ES-I3 (cell line): ENCODE measurements at regions not wholly inside any gene's neighbourhood (a gene's known extent, or its start where the extent isn't known, plus 50 kb on each side); places are given as distances from the start of the nearest gene placed in this dataset.
"Not testable (repeated sequence)": the region's sequence is repeated elsewhere in the genome, so short reads cannot be mapped to it uniquely, and the experiment has no call there.

Experiments used
- H3K36me3 ChIP-seq: 2 replicates; pipeline ENCODE4 v1.6.1; 2013; ENCODE audit warnings: mild to moderate bottlenecking, low read length, control low read depth, moderate library complexity; ENCODE audit not compliant: insufficient read depth
- H3K4me1 ChIP-seq: 2 replicates; pipeline ENCODE4 v1.6.1; 2013; ENCODE audit warnings: mild to moderate bottlenecking, control low read depth, low read length; ENCODE audit not compliant: insufficient read depth
- H3K9ac ChIP-seq: 2 replicates; pipeline ENCODE4 v1.6.1; 2013; ENCODE audit warnings: low read depth, mild to moderate bottlenecking, low read length, moderate library complexity
- H3K9me3 ChIP-seq: 2 replicates; pipeline ENCODE4 v1.6.1; 2013; ENCODE audit warnings: mild to moderate bottlenecking, low read length, moderate library complexity; ENCODE audit not compliant: control insufficient read depth, insufficient read depth

DNA sequence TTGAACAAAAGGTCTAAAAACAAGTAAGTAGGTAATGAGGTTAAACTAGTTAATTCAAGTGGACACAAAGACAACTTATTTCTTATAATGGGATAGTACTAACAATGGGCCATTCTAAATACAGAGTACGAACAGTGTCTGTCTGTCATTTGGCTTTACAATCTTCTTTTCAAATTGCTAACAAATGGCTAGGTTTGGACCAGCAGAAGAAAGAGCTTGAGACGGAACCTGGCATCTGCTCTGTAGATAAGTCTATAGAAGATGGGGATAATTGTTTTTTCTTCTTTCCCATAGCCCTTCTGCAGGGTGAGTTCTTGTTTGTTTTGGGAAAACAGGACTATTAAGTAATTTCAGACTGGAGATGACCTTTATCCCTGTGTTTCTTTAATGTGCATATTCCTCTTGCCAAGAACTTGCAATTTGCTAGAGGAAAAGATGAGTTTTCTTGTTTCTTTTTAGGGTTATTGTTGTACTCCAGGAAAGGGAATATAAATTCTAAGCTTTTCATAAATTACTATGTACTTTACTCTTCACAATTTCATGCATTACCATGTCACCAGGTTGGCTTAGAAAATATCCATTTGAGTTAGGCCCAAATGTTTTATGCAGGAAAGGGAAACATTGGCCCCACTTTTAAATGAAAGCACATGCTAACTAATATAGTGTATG, 500.5 kb upstream of the SYT4 start:
- no peak overlapping the region for H3K9ac ChIP-seq
- peaks cover 18% of the 10 kb centered on the region for H3K4me1 ChIP-seq
- H3K36me3 ChIP-seq, result no peaks in the 10 kb centered on the region
- no peaks in the 10 kb centered on the region for H3K9me3 ChIP-seq

GRCh38 chr18:43780782-43781340, 503.6 kb upstream of the SYT4 start:
- Histone ChIP-seq H3K4me1 (no peaks in the 10 kb centered on the region), H3K9ac (no peak overlapping the region), H3K36me3 (no peaks in the 10 kb centered on the region)

DNA sequence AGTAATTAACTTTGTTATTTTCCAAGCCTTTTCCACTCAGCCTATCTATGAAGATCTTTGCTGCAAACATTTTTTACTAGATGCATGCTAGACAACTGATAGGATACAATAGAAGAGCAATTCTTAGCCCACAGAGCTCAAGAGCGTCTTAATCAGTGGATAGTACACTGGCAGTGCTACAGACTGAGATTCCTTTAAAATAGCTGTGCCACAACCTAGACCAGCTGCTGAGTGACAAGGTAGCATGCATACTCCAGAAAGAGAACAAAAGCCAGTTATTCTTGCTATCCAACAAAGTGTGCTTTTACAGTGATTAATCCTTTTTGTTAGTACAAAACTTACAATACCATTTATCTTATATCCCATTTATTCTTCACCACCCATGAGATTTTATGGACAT, 507.9 kb upstream of the SYT4 start:
- Histone ChIP-seq H3K9me3 (no peaks in the 10 kb centered on the region), H3K9ac (no peak overlapping the region), H3K36me3 (no peaks in the 10 kb centered on the region)

More at GRCh38 chr18:43780782-43781340, 503.6 kb upstream of the SYT4 start:
- no peaks in the 10 kb centered on the region for H3K9me3 ChIP-seq

GRCh38 chr18:43786893-43787292, 509.6 kb upstream of the SYT4 start:
- H3K4me1 ChIP-seq, result no peaks in the 10 kb centered on the region
- no peaks in the 10 kb centered on the region for H3K36me3 ChIP-seq
- no peaks in the 10 kb centered on the region for H3K9me3 ChIP-seq
- H3K9ac ChIP-seq, result no peak overlapping the region

More for the DNA sequence above, 507.9 kb upstream of the SYT4 start:
- H3K4me1 ChIP-seq, result no peaks in the 10 kb centered on the region

DNA sequence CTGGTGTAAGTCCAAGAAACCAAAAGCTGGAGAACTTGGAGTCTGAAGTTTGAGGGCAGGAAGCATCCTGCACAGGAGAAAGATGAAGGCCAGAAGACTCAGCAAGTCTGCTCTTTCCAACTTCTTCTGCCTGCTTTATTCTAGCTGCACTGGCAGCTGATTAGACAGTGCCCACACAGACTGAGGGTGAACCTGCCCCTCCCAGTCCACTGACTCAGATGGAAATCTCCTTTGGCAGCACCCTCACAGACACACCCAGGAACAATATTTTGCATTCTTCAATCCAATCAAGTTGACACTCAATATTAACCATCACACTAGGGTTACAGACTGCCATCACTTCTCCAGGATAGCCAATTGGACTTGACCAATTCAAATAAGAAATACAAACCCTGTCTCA, 510.4 kb upstream of the SYT4 start:
- H3K9ac ChIP-seq, H3K36me3 ChIP-seq, H3K9me3 ChIP-seq, H3K4me1 ChIP-seq: not testable (repeated sequence)

DNA sequence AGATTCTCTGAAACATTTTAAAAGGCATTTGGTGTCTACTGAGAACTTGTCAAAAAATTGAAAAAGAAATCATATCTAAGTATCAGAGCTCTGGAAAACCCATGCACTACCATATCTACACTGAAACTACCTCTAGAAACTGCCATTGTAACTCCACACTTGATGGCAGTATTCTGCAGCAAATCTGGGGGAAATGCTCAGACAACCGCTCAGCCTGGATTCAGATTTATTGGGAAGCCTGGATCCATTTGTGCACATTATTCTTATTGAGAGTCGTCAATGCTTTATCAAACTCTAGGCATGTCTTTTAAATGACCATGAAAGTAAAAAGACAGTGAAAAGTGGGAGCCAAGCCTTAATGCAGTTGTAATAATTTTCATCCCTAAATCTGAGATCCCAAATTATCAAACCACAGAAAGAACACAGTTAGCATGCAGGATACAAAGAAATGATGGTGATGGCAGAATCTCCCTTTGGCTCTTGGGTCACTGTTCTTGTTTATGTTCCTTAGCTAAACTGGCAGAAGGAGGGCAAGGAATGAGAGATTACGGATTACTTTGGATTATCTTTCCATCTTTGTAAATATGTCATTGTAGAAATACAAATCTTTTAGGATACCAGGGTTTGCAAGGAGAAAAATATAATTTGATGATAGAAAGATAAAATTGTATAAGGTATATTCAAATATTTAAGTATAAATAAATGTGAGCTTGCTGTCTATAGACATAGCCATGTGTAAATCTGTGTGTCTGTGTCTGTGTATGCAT, 512.1 kb upstream of the SYT4 start:
- Histone ChIP-seq H3K9ac (no peak overlapping the region), H3K36me3 (no peaks in the 10 kb centered on the region), H3K4me1 (no peaks in the 10 kb centered on the region), H3K9me3 (no peaks in the 10 kb centered on the region)

DNA sequence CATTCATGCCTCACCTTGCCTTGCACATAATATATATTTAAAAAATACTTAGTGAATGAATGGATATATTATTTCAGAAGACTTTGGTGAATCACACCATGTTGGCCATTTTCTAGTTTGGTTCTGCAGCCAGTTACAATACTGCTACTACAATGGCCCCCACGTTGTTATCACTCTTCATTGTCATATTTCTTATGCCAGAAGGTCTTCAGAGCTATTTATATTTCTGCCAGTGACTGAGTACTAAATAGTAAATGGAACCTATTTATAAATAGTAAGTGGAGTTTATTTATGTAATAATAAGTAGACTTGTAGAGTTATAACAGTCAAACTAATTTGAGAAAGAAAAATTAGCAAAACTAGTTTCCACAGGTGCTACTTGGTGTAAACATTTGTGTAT, 516.6 kb upstream of the SYT4 start:
- Histone ChIP-seq H3K9ac (no peak overlapping the region), H3K36me3 (no peaks in the 10 kb centered on the region)

GRCh38 chr18:43794363-43794762, 517.1 kb upstream of the SYT4 start:
- Histone ChIP-seq H3K4me1 (no peaks in the 10 kb centered on the region), H3K36me3 (no peaks in the 10 kb centered on the region), H3K9ac (no peak overlapping the region), H3K9me3 (no peaks in the 10 kb centered on the region)

More for the DNA sequence above, 516.6 kb upstream of the SYT4 start:
- no peaks in the 10 kb centered on the region for H3K9me3 ChIP-seq
- H3K4me1 ChIP-seq, result no peaks in the 10 kb centered on the region

DNA sequence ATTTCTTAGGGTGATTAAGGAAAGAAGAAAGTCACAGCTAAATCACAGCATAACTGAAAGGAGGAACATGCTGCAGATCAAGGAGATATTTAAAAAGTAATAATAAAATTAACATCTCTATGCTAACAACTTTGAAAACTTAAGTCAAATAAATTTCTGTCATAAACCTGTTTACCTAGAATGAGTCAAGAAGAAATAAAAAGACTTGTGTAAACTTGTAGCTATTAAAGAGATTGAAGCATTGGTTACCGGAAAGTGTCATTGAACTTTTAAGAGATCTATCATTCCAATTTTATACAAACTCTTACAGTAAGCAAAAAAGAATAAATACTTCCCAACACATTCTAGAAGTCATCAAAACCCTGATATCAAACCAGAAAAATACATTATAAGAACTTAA, 520.1 kb upstream of the SYT4 start:
- no peaks in the 10 kb centered on the region for H3K36me3 ChIP-seq
- H3K4me1 ChIP-seq, result no peaks in the 10 kb centered on the region
- no peaks in the 10 kb centered on the region for H3K9me3 ChIP-seq
- no peak overlapping the region for H3K9ac ChIP-seq

DNA sequence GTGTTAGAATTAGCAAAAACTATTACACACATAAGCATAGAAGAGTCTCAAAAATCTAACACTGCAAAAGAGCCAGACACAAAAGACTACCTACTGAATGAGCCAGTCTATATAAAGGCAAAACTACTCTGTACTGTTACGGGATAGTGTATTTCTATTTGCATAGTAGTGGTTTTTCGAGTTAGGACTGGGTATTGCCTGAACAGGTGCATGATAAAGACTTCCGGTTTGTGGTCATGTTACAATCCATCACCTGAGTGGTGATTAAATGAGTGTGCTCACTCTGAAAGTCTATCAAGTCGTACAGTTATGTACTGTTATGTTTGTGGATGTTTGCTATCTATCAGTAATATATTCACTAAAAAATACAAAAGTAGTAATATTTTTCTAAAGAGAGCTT, 523.3 kb upstream of the SYT4 start:
- Histone ChIP-seq H3K9me3 (no peaks in the 10 kb centered on the region), H3K4me1 (no peaks in the 10 kb centered on the region), H3K9ac (no peak overlapping the region), H3K36me3 (no peaks in the 10 kb centered on the region)

- Histone ChIP-seq H3K36me3 (no peaks in the 10 kb centered on the region), H3K4me1 (no peaks in the 10 kb centered on the region), H3K9me3 (no peaks in the 10 kb centered on the region), H3K9ac (no peak overlapping the region)
Observed at GRCh38 chr18:43805646-43806194, 528.4 kb upstream of the SYT4 start.

DNA sequence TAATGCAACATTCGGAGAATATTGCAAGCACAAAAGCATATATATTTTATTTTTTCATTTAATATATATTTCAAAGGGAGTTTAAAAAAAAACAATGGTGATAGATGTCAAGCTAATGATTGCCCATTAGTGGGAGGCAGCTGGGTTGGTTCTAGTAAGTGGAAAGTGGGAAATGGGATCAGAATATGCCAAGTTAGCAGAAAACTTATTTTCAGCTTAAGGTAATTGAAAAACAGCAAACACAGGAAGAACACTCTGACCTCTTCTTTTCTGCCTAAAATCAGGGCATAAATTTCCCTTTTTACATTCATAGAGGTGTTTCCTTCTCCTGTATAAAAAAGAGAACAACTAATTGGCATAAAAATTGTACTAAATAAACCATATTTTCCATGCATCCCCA, 535.3 kb upstream of the SYT4 start:
- H3K9ac ChIP-seq, result no peak overlapping the region
- H3K9me3 ChIP-seq, result no peaks in the 10 kb centered on the region; the same call in 1 of the 2 replicates
- no peaks in the 10 kb centered on the region for H3K4me1 ChIP-seq
- H3K36me3 ChIP-seq, result no peaks in the 10 kb centered on the region

GRCh38 chr18:43819397-43819796, 542.1 kb upstream of the SYT4 start:
- H3K9me3 ChIP-seq, result no peaks in the 10 kb centered on the region; the same call in 1 of the 2 replicates
- H3K36me3 ChIP-seq, result no peaks in the 10 kb centered on the region
- H3K4me1 ChIP-seq, result no peaks in the 10 kb centered on the region
- H3K9ac ChIP-seq, result no peak overlapping the region

GRCh38 chr18:43819873-43820272, 542.6 kb upstream of the SYT4 start:
- H3K9me3 ChIP-seq, result no peaks in the 10 kb centered on the region; the same call in 1 of the 2 replicates

DNA sequence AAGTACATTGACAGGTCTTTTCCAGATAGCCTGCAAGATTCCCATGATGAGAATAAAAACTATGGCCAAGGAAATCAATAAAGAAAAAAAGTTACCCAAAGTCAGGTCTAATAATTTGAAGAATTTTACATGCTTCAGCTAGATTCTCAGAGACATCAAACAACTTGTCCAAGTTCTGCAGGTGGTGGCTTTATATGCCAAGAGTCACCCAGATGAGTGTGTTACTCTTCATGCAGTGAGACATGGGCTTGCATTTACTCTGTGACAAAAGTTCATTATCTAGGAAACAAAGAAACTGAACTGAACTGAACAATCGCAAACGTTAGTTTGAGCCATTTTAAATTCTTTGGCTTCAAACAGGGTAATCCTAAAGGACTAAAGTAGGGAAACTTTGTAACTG, 548.5 kb upstream of the SYT4 start:
- Histone ChIP-seq H3K9ac (no peak overlapping the region), H3K36me3 (no peaks in the 10 kb centered on the region), H3K9me3 (no peaks in the 10 kb centered on the region), H3K4me1 (no peaks in the 10 kb centered on the region)

More at GRCh38 chr18:43819873-43820272, 542.6 kb upstream of the SYT4 start:
- no peaks in the 10 kb centered on the region for H3K4me1 ChIP-seq
- H3K36me3 ChIP-seq, result no peaks in the 10 kb centered on the region
- no peak overlapping the region for H3K9ac ChIP-seq
